ENCODE measurements at regions not wholly inside any gene's neighbourhood (a gene's known extent, or its start where the extent isn't known, plus 50 kb on each side); places are given as distances from the start of the nearest gene placed in this dataset.

GRCh38 chr2:71795486-71795885 is 342.1 kb downstream of the DYSF start:
- Histone ChIP-seq H3K4me3 (ENCODE audit: insufficient read depth, low read length, poor library complexity, severe bottlenecking) (no peak overlapping the region), H3K4me2 (ENCODE audit: low read depth, low read length, poor library complexity, severe bottlenecking) (no peak overlapping the region), H3K79me2 (ENCODE audit: insufficient read depth, low read length) (no peaks in the 10 kb centered on the region), H3K9ac (ENCODE audit: low read length) (no peak overlapping the region), H3K27ac (ENCODE audit: low read depth, low read length) (no peak overlapping the region), H3K9me2 (replicated peaks; ENCODE audit: insufficient read depth, low read length) (no peaks in the 10 kb centered on the region), H2AFZ (ENCODE audit: low read depth, low read length, severe bottlenecking) (no peak overlapping the region), H3K9me3 (ENCODE audit: insufficient read depth, low read length) (no peaks in the 10 kb centered on the region), H3K27me3 (ENCODE audit: low read length) (no peaks in the 10 kb centered on the region), H4K20me1 (ENCODE audit: low read depth, low read length) (no peaks in the 10 kb centered on the region), H3K36me3 (ENCODE audit: low read length) (no peaks in the 10 kb centered on the region), H3F3A (ENCODE audit: insufficient read depth) (no peaks in the 10 kb centered on the region)
- TF ChIP-seq, protein P1, sequence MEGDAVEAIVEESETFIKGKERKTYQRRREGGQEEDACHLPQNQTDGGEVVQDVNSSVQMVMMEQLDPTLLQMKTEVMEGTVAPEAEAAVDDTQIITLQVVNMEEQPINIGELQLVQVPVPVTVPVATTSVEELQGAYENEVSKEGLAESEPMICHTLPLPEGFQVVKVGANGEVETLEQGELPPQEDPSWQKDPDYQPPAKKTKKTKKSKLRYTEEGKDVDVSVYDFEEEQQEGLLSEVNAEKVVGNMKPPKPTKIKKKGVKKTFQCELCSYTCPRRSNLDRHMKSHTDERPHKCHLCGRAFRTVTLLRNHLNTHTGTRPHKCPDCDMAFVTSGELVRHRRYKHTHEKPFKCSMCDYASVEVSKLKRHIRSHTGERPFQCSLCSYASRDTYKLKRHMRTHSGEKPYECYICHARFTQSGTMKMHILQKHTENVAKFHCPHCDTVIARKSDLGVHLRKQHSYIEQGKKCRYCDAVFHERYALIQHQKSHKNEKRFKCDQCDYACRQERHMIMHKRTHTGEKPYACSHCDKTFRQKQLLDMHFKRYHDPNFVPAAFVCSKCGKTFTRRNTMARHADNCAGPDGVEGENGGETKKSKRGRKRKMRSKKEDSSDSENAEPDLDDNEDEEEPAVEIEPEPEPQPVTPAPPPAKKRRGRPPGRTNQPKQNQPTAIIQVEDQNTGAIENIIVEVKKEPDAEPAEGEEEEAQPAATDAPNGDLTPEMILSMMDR (IDR thresholded peaks at IDR 0.05; ENCODE audit: insufficient read depth, low read length, poor library complexity, severe bottlenecking), result no peak
- TF ChIP-seq EZH2phosphoT487 (conservative IDR thresholded peaks at IDR 0.05; ENCODE audit: low read length), result no peak

DNA sequence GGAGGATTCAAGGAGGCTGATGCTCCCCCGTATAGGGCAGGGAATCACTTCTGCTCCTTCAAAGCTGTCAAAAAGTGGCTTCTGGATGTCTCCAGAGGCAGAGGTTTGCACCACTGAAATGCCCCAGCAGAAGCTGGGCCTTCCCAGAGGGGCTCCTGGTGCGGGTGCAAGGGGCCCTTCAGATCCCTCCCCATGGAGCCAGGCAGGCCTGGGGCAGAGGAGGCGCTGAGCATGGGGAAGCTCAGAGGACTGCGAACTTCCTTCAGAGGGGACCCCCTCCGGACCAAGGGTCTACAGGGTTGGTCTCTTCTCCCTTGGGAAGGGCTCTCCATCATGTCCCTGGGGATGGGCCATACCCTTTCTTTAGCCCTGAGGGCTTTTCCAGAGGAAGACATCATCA is 341.2 kb downstream of the DYSF start:
- H3K27me3 ChIP-seq (ENCODE audit: low read length), result no peaks in the 10 kb centered on the region
- H3K4me2 ChIP-seq (ENCODE audit: low read depth, low read length, poor library complexity, severe bottlenecking), result no peak overlapping the region
- H3K4me3 ChIP-seq (ENCODE audit: insufficient read depth, low read length, poor library complexity, severe bottlenecking), result no peak overlapping the region
- no peak overlapping the region for H2AFZ ChIP-seq (ENCODE audit: low read depth, low read length, severe bottlenecking)
- H4K20me1 ChIP-seq (ENCODE audit: low read depth, low read length), result no peaks in the 10 kb centered on the region
- no peaks in the 10 kb centered on the region for H3K9me3 ChIP-seq (ENCODE audit: insufficient read depth, low read length)
- H3K9ac ChIP-seq (ENCODE audit: low read length), result no peak overlapping the region
- H3K36me3 ChIP-seq (ENCODE audit: low read length), result no peaks in the 10 kb centered on the region
- no peaks in the 10 kb centered on the region for H3F3A ChIP-seq (ENCODE audit: insufficient read depth)
- H3K79me2 ChIP-seq (ENCODE audit: insufficient read depth, low read length), result no peaks in the 10 kb centered on the region
- TF ChIP-seq EZH2phosphoT487 (conservative IDR thresholded peaks at IDR 0.05; ENCODE audit: low read length), result no peak
- TF ChIP-seq, protein P1 (IDR thresholded peaks at IDR 0.05; ENCODE audit: insufficient read depth, low read length, poor library complexity, severe bottlenecking), result no peak
- no peaks in the 10 kb centered on the region for H3K9me2 ChIP-seq (replicated peaks; ENCODE audit: insufficient read depth, low read length)
- H3K27ac ChIP-seq (ENCODE audit: low read depth, low read length), result no peak overlapping the region

GRCh38 chr2:71793926-71794325 is 340.6 kb downstream of the DYSF start:
- Histone ChIP-seq H3K4me3 (ENCODE audit: insufficient read depth, low read length, poor library complexity, severe bottlenecking) (no peak overlapping the region), H4K20me1 (ENCODE audit: low read depth, low read length) (no peaks in the 10 kb centered on the region), H3K9ac (ENCODE audit: low read length) (no peak overlapping the region), H3F3A (ENCODE audit: insufficient read depth) (no peaks in the 10 kb centered on the region), H3K27ac (ENCODE audit: low read depth, low read length) (no peak overlapping the region), H3K79me2 (ENCODE audit: insufficient read depth, low read length) (no peaks in the 10 kb centered on the region), H3K27me3 (ENCODE audit: low read length) (no peaks in the 10 kb centered on the region), H3K4me2 (ENCODE audit: low read depth, low read length, poor library complexity, severe bottlenecking) (no peak overlapping the region), H3K36me3 (ENCODE audit: low read length) (no peaks in the 10 kb centered on the region), H3K9me3 (ENCODE audit: insufficient read depth, low read length) (no peaks in the 10 kb centered on the region), H2AFZ (ENCODE audit: low read depth, low read length, severe bottlenecking) (no peak overlapping the region), H3K9me2 (replicated peaks; ENCODE audit: insufficient read depth, low read length) (no peaks in the 10 kb centered on the region)
- TF ChIP-seq EZH2phosphoT487 (conservative IDR thresholded peaks at IDR 0.05; ENCODE audit: low read length), result no peak
- TF ChIP-seq, protein P1 (IDR thresholded peaks at IDR 0.05; ENCODE audit: insufficient read depth, low read length, poor library complexity, severe bottlenecking), result no peak
